GM18499 (cell line): ENCODE measurements at regions not wholly inside any gene's neighbourhood (a gene's known extent, or its start where the extent isn't known, plus 50 kb on each side); places are given as distances from the start of the nearest gene placed in this dataset.

Experiments used
- ATAC-seq: cut with Tn5 transposase; IDR thresholded peaks from one replicate; pipeline ENCODE4 v1.9.1; 2021; ENCODE audit warnings: moderate number of reproducible peaks; ENCODE audit not compliant: insufficient read depth, unreplicated experiment

DNA sequence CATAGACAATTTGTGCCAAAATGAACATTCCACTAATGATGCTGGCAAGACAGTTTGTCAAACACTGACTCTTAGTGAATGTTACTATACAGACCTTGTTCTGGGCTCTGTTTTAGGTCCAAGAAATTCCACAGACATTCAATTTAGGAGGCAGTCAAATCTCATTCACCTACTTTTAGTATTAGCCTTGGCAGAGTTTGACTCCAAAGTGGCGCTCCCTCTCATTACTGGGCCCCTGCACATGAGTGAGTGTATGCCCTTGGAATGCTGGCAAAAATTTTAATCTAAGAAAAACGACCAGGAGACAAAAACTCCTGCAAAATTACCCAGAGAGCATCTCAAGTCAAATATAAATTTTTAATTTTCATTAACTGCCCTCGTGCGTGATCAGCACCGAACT lies 94.9 kb upstream of the SLC27A6 start:
- ATAC-seq, result no peak

- no peak for ATAC-seq
These were observed 94.4 kb upstream of the SLC27A6 start for GRCh38 chr5:128870923-128871322.

DNA sequence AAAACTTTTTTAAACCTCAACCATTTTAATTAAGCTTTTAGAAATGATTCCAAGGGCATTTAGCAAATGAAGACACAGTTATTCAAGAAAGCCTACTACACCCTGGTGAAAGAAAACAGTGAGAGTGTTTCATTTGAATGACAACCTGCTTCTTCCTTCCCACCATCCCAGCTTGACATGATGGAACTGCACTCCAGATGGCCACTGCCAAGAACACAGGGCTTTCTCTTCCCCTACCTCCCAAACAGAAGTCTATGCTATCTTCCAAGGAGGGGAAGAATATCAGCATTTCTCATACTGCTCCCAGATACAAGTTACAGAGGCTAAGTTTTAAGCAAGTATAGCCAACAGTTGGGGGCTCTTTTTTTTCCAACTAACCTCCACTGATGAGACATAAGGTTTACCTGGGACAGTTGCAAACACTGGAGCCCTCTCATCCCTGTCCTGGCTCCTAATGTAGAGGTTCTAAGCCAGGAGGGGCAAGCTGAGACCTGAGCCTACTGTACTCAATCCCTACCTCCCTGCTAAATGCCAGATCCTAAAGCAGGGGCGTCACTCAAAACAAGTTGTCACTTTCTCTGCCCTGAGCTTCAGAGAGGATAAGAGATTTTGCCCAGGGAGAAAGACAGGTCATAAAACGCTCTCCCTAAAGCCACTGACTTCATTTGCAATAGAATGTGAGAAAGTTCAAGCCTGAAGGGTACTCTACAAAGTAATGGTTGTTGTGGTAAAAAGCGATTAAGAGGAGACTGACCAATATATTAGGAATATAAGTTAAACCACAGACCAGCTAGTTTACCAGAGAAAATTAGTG lies 88.5 kb upstream of the SLC27A6 start:
- no peak for ATAC-seq

DNA sequence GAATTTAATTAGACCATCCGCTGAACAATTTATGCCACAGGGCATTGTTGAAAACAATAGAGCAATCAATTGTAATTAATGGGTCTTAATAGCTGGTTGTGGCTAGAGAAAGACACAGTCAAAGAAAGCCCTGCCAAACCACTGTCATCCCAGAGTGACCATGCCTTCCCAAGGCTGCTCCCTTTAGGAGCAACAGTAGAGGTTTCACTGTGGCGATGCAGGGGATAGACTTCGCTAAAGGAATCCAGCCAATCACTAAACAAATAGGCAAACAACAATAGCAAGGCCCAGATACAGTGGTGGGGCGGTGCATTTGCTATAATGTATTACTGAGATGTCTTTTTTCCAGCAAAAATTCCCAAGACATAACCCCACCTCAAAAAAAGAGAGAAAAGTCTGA lies 87.8 kb upstream of the SLC27A6 start:
- no peak for ATAC-seq

DNA sequence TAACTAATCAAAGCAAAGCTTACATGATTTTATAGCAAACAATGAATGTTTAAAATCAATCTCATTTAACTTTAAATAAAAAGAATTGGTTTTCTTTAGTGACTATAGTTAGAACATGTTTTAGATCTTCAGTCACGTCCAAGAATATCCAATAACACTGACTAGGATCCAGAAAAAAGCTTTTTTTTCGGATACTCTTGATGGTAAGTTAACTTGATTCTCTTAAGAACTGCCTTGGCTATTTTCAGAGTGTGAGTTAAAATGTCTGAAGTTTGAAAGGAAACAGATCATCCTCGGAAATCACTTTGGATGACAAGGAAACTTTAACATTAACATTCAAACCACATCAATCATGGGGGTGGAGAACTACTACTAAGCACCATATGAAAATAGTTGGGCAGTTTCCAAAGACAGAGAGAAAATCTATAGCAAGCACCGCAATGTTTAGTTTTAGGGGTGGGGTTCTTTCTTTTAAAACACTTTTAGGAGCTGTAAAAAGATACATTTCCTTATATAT lies 83.7 kb upstream of the SLC27A6 start:
- ATAC-seq, result no peak

GRCh38 chr5:128885649-128886255 lies 79.5 kb upstream of the SLC27A6 start:
- no peak for ATAC-seq

DNA sequence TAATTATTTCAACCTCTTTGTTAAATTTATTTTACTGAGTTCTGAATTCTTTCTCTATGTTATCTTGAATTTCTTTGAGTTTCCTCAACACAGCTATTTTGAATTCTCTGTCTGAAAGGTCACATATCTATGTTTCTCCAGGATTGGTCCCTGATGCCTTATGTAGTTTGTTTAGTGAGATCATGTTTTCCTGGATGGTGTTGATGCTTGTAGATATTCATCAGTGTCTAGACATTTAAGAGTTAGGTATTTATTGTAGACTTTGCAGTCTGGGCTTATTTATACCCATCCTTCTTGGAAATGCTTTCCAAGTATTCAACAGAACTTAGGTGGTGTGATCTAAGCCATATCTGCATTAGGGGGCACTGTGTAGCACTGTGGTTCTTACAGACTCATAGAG lies 70.2 kb upstream of the SLC27A6 start:
- no peak for ATAC-seq

- no peak for ATAC-seq
These were observed 68.6 kb upstream of the SLC27A6 start for GRCh38 chr5:128896675-128897074.

DNA sequence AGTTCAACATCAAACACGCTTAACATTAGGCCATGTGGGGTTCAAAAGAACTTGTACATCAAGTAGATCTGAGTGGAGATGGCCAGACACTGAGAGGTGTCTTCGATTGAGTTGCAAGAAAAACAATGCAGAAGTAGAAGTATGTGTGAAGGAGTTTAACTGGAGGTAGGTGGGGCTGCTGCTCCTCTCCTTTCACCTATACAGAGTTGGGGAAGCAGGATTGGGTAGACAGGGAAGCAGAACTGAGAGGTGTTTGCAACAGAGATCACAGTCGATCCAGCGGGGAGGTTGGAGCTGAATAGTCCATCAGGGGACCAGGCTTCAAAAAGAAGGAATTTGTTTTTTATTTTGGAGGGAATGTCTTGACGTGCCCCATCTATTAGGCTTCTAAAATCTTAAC lies 61.7 kb upstream of the SLC27A6 start:
- ATAC-seq, result no peak

DNA sequence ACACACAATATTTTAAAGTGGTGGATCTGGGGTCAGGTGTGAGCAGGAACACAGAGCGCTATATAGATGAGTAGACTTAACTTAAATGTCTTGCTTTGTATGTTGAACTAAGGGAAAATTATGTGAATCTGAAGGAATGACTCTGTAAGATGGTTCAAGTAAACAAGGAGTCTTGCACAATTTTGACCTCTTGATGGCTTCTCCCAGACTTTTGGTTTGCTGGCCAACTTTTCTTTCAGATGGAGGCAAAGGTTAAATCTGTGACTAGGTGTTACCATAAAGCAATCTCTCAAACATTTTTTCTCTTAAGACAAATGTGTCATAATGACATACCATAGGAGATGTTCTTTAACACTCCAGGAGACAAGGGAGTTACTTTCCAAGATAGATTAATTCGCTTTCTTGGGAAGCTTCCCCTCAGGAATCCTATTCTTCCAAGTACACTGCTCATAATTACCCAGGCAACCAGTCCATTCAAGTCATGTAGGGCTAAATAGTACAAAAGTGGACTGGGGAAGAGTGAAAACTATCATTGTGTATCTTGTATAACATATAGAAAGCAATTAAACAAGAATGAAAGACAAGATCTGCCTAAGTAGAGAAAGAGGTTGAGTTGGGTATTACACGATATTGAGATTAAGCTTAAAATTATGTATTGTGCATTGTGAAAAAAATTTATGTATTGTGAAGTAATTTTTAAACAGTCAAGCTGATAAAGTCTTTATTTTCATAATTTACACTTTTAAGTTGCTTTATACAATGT lies 60.3 kb upstream of the SLC27A6 start:
- ATAC-seq, result no peak

DNA sequence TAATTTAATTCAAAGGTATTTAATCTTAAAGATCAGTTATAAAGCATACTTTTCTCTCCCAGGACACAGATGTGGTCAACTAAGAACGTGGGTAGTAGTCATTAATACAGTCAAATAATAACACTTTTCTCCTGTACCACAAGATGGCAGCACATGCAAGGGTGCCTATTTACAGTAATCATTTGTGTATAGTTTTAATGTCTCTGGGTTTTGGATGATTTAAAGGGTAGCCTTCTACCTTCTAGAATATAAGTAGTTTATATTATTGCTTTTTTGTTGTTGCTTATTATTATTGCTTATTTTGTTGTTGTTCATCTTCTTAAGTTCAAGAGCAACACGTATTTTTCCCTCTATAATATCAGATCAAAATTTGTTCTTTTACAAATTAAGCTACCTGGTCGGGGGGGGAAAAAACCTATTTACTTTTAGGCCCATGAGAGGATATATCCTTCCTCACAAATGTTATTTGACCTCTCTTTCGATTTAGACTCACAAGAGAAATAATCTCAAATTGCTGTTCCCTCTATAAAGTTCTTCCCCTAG lies 59.6 kb upstream of the SLC27A6 start:
- ATAC-seq, result peak; percentile 98

DNA sequence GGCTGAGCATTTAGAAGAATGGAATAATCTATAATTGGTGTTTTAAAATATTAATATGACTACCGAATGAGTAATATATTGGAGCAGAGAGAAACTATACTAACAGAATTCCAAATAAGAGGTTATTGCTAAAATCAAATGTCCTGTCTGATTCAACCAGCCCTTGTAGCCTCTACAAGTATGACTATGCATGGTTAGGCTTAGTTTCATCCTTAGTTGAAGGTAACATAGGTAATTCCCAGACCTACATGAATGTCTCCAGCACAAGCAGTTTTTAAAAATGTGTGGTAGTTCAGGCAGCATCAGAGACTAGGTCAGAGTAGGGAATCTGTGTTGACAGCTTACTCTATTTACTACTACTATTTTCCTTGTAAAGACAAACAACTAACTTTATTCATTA lies 51.7 kb upstream of the SLC27A6 start:
- ATAC-seq, result peak; percentile 80
